HL-60 (cell line): ENCODE measurements at regions not wholly inside any gene's neighbourhood (a gene's known extent, or its start where the extent isn't known, plus 50 kb on each side); places are given as distances from the start of the nearest gene placed in this dataset.

Experiments
- DNase-seq, 2 experiments: peaks; one replicate each; pipeline ENCODE4 v3.0.0-alpha.2; 2010 to 2020; ENCODE audit warnings: low read depth in 1 of 2, low spot score in 1 of 2
- H3K27ac ChIP-seq: fragments of 250-450 bp; sonication (Bioruptor Pico); replicated peaks from 2 replicates; pipeline ENCODE4 v1.5.1; 2020; ENCODE audit warnings: mild to moderate bottlenecking, moderate library complexity
- H3K27me3 ChIP-seq: fragments of 250-450 bp; sonication (Bioruptor Pico); 2 replicates; pipeline ENCODE4 v1.5.1; 2021; ENCODE audit warnings: mild to moderate bottlenecking, moderate library complexity; ENCODE audit not compliant: insufficient read depth, poor library complexity, severe bottlenecking
- H3K4me3 ChIP-seq: replicated peaks from 2 replicates; pipeline ENCODE4 v1.5.1; 2011; ENCODE audit warnings: mild to moderate bottlenecking, control low read depth, low read length; ENCODE audit not compliant: insufficient read depth
- GABPA ChIP-seq: IDR thresholded peaks from 2 replicates; pipeline ENCODE4 v1.6.1; 2012; ENCODE audit warnings: low read depth
- POLR2AphosphoS5 ChIP-seq: IDR thresholded peaks from 2 replicates; pipeline ENCODE4 v1.6.1; 2012; ENCODE audit warnings: low read depth
- SPI1 ChIP-seq: IDR thresholded peaks from 2 replicates; pipeline ENCODE4 v1.6.1; 2012; ENCODE audit warnings: low read depth, mild to moderate bottlenecking, borderline replicate concordance
- TF ChIP-seq, protein P1 (sequence below): IDR thresholded peaks from one replicate; pipeline ENCODE4 v1.5.1; 2011; ENCODE audit warnings: low read length, control low read depth, inconsistent platforms; ENCODE audit not compliant: insufficient read depth
- TF ChIP-seq, protein P2 (sequence below): IDR thresholded peaks from 2 replicates; pipeline ENCODE4 v1.6.1; 2012; ENCODE audit warnings: low read depth; ENCODE audit not compliant: insufficient replicate concordance

DNA sequence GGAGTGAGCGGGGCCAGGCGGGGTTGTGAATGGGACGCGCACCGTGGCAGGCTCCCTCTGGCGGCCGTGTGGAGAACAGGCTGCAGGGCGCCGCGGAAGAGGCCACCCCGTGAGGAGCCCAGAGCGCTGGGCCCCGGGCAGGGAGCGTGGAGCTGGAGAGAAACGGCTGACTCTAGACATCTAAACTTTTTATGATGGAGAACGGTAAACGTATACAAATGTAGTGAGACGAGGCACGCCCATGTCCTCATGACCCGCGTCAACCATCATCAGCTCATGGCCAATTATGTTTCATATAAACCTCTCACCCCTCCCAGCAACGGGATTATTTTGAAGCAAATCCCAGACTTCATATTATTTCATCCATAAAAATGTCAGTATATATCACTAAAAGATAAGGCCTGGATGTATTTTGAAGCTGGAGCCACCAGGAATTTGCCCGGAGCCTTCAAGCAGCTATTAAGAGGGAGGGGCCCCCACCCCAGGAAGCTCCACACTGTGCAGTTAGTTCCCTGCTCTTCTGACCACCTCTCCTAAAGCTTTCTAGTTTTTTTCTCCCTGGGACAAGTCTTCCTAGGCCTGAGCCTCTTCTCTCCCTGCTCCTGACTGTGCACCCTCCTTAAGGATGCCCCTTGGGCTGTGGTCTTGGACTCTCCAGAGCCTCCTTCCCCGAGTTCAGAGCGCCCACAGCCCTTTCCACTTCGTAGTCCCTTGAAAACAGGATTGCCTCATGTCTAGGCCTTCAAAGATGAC is 149.5 kb downstream of the SMAD6 start:
- no peak for TF ChIP-seq SPI1
- TF ChIP-seq, protein P1, sequence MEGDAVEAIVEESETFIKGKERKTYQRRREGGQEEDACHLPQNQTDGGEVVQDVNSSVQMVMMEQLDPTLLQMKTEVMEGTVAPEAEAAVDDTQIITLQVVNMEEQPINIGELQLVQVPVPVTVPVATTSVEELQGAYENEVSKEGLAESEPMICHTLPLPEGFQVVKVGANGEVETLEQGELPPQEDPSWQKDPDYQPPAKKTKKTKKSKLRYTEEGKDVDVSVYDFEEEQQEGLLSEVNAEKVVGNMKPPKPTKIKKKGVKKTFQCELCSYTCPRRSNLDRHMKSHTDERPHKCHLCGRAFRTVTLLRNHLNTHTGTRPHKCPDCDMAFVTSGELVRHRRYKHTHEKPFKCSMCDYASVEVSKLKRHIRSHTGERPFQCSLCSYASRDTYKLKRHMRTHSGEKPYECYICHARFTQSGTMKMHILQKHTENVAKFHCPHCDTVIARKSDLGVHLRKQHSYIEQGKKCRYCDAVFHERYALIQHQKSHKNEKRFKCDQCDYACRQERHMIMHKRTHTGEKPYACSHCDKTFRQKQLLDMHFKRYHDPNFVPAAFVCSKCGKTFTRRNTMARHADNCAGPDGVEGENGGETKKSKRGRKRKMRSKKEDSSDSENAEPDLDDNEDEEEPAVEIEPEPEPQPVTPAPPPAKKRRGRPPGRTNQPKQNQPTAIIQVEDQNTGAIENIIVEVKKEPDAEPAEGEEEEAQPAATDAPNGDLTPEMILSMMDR, result peak; percentile 78
- no peak for TF ChIP-seq GABPA
- no peak for TF ChIP-seq POLR2AphosphoS5
- TF ChIP-seq, protein P2, sequence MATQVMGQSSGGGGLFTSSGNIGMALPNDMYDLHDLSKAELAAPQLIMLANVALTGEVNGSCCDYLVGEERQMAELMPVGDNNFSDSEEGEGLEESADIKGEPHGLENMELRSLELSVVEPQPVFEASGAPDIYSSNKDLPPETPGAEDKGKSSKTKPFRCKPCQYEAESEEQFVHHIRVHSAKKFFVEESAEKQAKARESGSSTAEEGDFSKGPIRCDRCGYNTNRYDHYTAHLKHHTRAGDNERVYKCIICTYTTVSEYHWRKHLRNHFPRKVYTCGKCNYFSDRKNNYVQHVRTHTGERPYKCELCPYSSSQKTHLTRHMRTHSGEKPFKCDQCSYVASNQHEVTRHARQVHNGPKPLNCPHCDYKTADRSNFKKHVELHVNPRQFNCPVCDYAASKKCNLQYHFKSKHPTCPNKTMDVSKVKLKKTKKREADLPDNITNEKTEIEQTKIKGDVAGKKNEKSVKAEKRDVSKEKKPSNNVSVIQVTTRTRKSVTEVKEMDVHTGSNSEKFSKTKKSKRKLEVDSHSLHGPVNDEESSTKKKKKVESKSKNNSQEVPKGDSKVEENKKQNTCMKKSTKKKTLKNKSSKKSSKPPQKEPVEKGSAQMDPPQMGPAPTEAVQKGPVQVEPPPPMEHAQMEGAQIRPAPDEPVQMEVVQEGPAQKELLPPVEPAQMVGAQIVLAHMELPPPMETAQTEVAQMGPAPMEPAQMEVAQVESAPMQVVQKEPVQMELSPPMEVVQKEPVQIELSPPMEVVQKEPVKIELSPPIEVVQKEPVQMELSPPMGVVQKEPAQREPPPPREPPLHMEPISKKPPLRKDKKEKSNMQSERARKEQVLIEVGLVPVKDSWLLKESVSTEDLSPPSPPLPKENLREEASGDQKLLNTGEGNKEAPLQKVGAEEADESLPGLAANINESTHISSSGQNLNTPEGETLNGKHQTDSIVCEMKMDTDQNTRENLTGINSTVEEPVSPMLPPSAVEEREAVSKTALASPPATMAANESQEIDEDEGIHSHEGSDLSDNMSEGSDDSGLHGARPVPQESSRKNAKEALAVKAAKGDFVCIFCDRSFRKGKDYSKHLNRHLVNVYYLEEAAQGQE, result no peak
- H3K4me3 ChIP-seq, result no peak overlapping the region
- no peak overlapping the region for H3K27ac ChIP-seq
- H3K27me3 ChIP-seq, result no peaks in the 10 kb centered on the region
- DNase-seq, result peak; percentile 56 to 76

DNA sequence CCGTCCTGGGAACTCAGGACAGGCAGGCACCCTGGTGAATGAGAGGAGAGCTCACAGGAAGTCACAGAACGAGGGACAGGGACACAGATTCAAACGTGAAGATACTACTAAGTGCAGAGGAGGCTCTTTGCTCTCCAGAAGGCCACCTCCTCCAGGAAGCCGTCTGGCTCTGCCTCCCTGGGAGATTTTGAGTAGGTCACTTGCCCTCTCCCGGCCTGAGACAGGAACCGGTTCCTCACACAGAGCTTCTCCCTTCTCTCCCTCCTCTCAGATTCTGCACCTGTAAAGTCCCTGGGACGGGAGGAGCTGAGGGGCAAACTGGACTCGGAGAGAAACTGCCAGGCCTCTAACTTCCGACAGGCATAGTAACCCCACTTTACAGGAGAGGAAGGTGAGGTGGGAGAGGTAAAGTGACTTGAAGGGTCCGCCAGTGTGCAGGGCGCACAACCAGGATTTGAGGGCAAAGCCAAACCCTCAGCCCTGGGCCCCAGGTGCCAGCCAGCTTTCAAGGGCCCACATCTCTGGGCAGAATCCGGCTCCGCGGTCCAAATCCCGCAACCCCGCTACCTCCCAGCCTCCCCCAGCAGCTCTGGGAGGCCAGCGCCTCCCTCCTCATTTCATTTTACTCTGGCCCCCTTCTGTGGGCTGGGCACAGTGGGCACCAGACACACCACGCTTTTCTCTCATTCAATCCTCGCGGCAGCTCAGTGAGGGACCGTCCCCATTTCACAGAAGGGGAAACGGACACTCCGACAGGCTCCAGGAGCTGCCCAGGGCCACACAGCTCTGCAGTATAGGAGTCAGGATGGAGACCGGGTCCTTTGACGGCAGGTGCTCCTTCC is 150.2 kb downstream of the SMAD6 start:
- TF ChIP-seq SPI1, result no peak
- H3K4me3 ChIP-seq, result no peak overlapping the region
- DNase-seq, result no peak
- no peaks in the 10 kb centered on the region for H3K27me3 ChIP-seq
- H3K27ac ChIP-seq, result no peak overlapping the region

DNA sequence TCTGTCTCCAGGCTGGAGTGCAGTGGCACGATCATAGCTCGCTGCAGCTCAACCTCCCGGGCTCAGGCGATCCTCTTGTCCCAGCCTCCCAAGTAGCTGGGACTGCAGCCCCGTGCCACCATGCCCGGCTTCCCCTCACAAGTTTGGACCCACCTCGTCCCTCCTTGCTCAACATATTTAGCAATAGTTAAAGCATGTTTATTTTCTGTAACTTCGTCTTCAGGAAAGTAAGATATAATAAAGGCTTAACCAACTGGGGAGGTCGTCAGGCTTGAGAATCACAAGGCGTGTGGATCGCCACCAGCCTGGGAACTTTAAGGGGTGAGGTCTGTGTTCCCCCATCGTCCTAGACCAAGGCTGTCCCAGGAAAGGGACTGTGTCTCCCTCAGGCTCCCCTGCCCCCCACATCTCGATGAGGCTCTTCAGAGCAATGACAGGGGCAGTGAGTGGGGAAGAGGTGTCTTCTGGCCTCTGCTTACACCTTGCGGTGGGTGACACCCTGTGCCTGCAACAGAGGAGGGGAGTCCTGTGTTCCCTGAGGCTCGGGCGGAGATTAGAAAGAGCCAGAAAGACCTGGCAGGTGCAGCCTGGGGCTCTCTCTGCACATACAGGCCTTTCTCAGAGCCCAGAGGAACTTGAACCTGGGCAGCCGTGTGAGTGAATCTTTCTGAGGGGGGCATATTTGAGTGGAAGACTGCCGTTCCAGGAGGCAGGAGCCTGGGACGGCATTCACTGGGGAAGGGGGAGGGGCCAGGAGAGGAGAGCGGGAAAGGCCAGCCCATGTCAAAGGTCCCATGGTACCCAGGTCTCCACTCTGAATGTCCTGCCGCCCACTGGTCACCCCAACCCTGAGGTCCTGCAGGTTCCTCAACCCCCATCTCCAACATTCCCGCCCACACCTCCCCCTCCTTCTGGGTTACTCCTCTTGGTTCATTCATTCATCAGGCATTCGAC is 152.3 kb downstream of the SMAD6 start:
- TF ChIP-seq, protein P2, result no peak
- no peak for TF ChIP-seq GABPA
- no peak for TF ChIP-seq POLR2AphosphoS5
- TF ChIP-seq SPI1, result no peak
- TF ChIP-seq, protein P1, result no peak

More for the DNA sequence above, 152.3 kb downstream of the SMAD6 start:
- Histone ChIP-seq H3K4me3 (no peak overlapping the region), H3K27ac (no peak overlapping the region), H3K27me3 (no peaks in the 10 kb centered on the region)
- no peak for DNase-seq
